GM12872 (cell line): ENCODE measurements at regions not wholly inside any gene's neighbourhood (a gene's known extent, or its start where the extent isn't known, plus 50 kb on each side); places are given as distances from the start of the nearest gene placed in this dataset.

Source experiments
- CTCF ChIP-seq: IDR thresholded peaks from 3 replicates; pipeline ENCODE4 v1.5.1; 2011; ENCODE audit warnings: low read depth, mild to moderate bottlenecking, low read length, moderate library complexity; ENCODE audit not compliant: insufficient read depth

GRCh38 chr6:8881663-8882062 lies 446.3 kb upstream of the SLC35B3 start:
- no peak for TF ChIP-seq CTCF

- no peak for TF ChIP-seq CTCF
These were observed 444.0 kb upstream of the SLC35B3 start for GRCh38 chr6:8879334-8879733.

- TF ChIP-seq CTCF = no peak
These were observed 440.6 kb upstream of the SLC35B3 start for GRCh38 chr6:8875986-8876385.

GRCh38 chr6:8872589-8872988 lies 437.2 kb upstream of the SLC35B3 start:
- TF ChIP-seq CTCF = no peak

- TF ChIP-seq CTCF = no peak
These were observed 430.1 kb upstream of the SLC35B3 start for GRCh38 chr6:8865451-8865850.

- no peak for TF ChIP-seq CTCF
These were observed 425.3 kb upstream of the SLC35B3 start for GRCh38 chr6:8860671-8861070.

- TF ChIP-seq CTCF = no peak
These were observed 424.2 kb upstream of the SLC35B3 start for GRCh38 chr6:8859501-8859900.

- no peak for TF ChIP-seq CTCF
These were observed 423.5 kb upstream of the SLC35B3 start for GRCh38 chr6:8858854-8859331.
